HUES6 (cell line): ENCODE measurements at regions not wholly inside any gene's neighbourhood (a gene's known extent, or its start where the extent isn't known, plus 50 kb on each side); places are given as distances from the start of the nearest gene placed in this dataset.
"Not testable (repeated sequence)": the region's sequence is repeated elsewhere in the genome, so short reads cannot be mapped to it uniquely, and the experiment has no call there.

Source experiments
- H3K27ac ChIP-seq: 2 replicates; pipeline ENCODE4 v1.7.0; 2013; ENCODE audit warnings: low read depth, mild to moderate bottlenecking, low read length, inconsistent platforms
- H3K27me3 ChIP-seq: 2 replicates; pipeline ENCODE4 v1.6.1; 2013; ENCODE audit warnings: low read length; ENCODE audit not compliant: control insufficient read depth, insufficient read depth
- H3K36me3 ChIP-seq: 2 replicates; pipeline ENCODE4 v1.6.1; 2013; ENCODE audit warnings: low read length; ENCODE audit not compliant: control insufficient read depth, insufficient read depth
- H3K4me1 ChIP-seq: 2 replicates; pipeline ENCODE4 v1.6.1; 2013; ENCODE audit warnings: low read length; ENCODE audit not compliant: control insufficient read depth, insufficient read depth
- H3K4me3 ChIP-seq: 2 replicates; pipeline ENCODE4 v1.5.1; 2013; ENCODE audit warnings: low read depth, low read length
- H3K9ac ChIP-seq: one replicate; pipeline ENCODE4 v1.6.1; 2013; ENCODE audit warnings: mild to moderate bottlenecking, low read length
- H3K9me3 ChIP-seq: 2 replicates; pipeline ENCODE4 v1.6.1; 2013; ENCODE audit warnings: low read depth, low read length; ENCODE audit not compliant: control insufficient read depth, insufficient read depth

DNA sequence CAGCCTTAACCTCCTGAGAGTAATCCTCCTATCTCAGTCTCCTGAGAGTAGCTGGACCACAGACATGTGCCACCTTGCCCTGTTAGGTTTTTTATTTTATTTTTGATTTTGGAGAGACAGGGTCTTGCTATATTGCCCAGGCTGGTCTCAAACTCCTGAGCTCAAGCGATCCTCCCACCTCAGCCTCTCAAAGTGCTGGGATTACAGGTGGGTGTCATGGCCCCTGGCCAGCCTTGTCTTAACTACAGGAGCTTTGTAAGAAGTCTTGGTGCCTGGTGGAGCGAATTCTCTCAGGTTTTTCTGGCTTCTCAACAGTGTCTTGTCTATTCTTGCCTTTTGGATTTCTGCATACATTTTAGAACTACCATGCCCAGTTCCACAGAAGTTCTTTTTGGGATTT lies 546.4 kb downstream of the TBC1D22A start:
- no peak overlapping the region for H3K4me3 ChIP-seq
- H3K9me3 ChIP-seq: peaks cover 51% of the 10 kb centered on the region; the same call in 1 of the 2 replicates
- H3K4me1 ChIP-seq: no peaks in the 10 kb centered on the region
- no peaks in the 10 kb centered on the region for H3K36me3 ChIP-seq
- no peaks in the 10 kb centered on the region for H3K27me3 ChIP-seq
- H3K9ac ChIP-seq: no peak overlapping the region
- H3K27ac ChIP-seq: no peak overlapping the region

DNA sequence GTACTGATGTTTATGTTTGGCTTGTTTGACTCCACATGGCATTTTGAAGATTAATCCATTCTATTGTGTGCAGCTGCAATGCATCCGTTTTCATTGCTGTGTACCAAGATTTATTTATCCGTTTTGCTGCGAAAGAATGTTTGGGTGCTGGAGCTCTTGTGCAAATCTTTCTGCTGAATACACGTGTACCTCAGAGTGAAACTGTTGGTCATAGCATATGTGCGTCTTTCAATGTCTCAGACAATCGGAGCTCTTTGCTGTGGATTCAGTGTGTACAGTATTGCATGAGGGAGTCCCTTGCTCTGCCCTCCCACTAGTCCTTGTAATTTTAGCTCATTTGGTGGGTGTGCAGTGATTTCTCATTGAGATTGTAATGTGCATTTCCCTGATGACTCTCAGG lies 545.4 kb downstream of the TBC1D22A start:
- H3K27me3 ChIP-seq: no peaks in the 10 kb centered on the region
- H3K27ac ChIP-seq: no peak overlapping the region
- no peak overlapping the region for H3K4me3 ChIP-seq
- H3K9ac ChIP-seq: no peak overlapping the region
- H3K9me3 ChIP-seq: peaks cover 60% of the 10 kb centered on the region; the same call in 1 of the 2 replicates
- H3K4me1 ChIP-seq: no peaks in the 10 kb centered on the region
- H3K36me3 ChIP-seq: no peaks in the 10 kb centered on the region

DNA sequence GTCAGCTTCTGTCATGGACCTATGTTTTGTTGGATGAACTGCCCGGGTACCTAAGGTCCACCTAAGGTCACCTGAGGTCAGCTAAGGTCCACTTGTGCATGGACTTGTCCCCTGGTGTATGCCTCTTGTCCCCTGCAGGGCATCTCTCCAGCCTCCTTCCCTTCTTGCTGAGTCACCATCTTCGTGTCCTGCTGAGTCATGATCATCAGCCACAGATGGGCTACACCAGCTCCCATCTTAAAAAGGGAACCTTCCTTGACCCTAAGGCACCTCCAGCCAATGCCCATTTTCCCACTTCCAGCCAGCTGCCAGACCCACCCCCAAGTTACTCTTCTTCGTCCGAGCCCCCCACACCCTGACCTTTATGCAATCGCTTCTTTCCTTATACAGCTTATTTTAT lies 544.9 kb downstream of the TBC1D22A start:
- H3K4me1 ChIP-seq: no peaks in the 10 kb centered on the region
- H3K9me3 ChIP-seq: peaks cover 65% of the 10 kb centered on the region; the same call in 1 of the 2 replicates
- H3K36me3 ChIP-seq: no peaks in the 10 kb centered on the region
- no peaks in the 10 kb centered on the region for H3K27me3 ChIP-seq
- no peak overlapping the region for H3K4me3 ChIP-seq
- no peak overlapping the region for H3K9ac ChIP-seq
- H3K27ac ChIP-seq: no peak overlapping the region

DNA sequence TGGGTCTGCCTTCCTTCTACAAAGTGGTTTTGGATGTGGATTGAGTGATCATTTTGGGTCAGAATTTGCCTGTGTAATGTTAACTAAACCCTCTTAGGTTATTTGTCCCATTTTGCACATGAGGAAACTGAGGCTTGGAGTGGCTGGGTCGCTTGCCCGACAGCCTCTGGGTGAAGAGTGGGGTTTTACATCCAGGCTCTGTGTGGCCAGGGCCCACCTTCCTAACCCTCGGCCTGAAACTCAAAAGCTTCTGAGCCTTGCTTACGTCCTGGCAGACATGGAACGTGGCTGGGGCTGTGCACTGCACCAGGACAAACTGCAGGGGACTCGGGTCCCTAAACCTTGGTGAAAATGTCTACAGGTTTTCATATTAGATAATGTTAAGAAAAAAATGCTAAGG lies 542.4 kb downstream of the TBC1D22A start:
- H3K27me3 ChIP-seq: no peaks in the 10 kb centered on the region
- no peaks in the 10 kb centered on the region for H3K36me3 ChIP-seq
- H3K9ac ChIP-seq: no peak overlapping the region
- H3K9me3 ChIP-seq: peaks cover 73% of the 10 kb centered on the region; the same call in 1 of the 2 replicates
- H3K4me3 ChIP-seq: no peak overlapping the region
- H3K4me1 ChIP-seq: no peaks in the 10 kb centered on the region
- H3K27ac ChIP-seq: no peak overlapping the region

DNA sequence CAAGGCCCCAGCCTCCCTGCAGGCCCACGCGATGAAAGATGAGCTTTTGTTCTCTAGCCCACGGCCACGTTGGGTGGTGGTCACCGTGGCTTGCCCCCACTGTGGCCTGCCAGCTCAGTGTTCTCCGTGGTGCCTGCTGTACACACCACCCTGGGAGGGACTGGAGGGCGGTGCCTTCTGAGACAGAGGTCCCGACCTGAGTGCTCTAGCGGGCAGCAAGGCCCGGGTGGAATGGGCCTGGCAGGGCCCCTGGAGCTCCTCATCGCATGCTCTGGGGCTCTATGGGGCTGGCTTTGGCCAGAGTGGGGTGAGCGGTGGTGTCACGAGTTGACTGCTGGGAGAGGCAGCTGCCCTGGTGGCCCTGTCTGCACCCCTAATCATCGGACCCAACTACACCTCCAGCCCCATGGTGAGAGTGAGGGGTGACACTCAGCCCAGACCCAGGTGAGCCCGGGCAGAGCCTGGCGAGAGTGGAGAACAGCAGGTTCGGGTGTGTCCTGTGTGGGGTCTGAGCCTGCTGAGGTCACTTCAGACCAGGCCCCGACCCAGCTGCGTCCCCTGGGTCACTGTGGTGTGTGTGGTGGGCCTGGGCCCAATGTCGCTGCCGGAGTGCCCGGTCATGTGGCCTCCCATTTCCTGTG lies 541.9 kb downstream of the TBC1D22A start:
- Histone ChIP-seq H3K4me3 (no peak overlapping the region), H3K27ac (no peak overlapping the region), H3K36me3 (no peaks in the 10 kb centered on the region), H3K27me3 (no peaks in the 10 kb centered on the region), H3K4me1 (no peaks in the 10 kb centered on the region), H3K9ac (no peak overlapping the region), H3K9me3 (peaks cover 73% of the 10 kb centered on the region; the same call in 1 of the 2 replicates)

DNA sequence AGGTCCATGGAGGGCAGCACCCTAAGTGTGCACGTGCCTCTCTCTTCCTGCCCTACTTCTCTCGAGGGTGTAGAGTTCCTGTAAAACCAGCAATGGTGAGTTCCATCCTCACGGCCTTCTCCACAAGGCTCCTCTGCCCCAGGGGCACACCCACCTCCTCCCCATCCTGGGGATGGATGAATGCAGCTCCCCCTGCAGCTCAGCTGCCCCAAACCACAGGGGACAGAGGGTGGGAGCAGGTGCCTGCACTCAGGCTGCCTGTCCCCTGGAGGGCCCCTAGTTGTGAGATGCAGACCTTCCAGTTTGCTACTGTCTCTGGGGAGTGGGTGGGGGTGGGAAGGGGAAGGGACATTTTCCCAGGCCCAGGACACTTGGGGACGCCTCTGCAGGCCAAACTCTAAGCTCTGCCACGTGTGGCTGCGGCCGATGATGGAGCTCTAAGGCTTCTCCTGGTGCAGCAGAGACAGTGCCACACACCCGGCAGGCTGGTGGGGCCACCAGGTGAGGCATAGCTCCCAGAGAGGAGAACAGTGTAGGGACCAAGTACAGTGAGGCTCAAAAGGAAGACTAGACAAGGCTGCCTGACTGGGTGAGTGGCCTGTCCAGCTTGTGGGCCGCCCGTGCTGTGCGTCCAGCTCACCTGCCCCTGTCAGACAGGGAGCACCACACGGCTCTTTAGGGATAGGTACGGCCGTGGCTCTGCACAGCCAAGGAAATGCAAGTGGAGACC lies 540.9 kb downstream of the TBC1D22A start:
- H3K9ac ChIP-seq: no peak overlapping the region
- H3K4me3 ChIP-seq: no peak overlapping the region
- no peaks in the 10 kb centered on the region for H3K27me3 ChIP-seq
- no peak overlapping the region for H3K27ac ChIP-seq
- peaks cover 78% of the 10 kb centered on the region; the same call in 1 of the 2 replicates for H3K9me3 ChIP-seq
- H3K4me1 ChIP-seq: no peaks in the 10 kb centered on the region
- H3K36me3 ChIP-seq: no peaks in the 10 kb centered on the region

DNA sequence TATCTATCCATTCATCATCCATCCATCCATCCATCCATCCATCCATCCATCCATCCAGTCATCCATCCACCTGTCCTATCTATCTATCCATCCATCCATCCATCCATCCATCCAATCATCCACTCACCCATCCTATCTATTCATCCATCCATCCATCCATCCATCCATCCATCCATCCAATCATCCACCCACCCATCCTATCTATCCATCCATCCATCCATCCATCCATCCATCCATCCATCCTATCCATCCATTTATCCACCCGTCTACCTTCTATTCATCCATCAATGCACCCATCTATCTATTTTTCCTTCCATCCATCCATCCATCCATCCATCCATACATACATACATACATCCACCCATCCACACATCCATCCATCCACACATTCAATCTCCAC lies 540.1 kb downstream of the TBC1D22A start:
- not testable (repeated sequence) for H3K27ac ChIP-seq, H3K27me3 ChIP-seq, H3K4me3 ChIP-seq, H3K4me1 ChIP-seq, H3K9ac ChIP-seq, H3K36me3 ChIP-seq
- H3K9me3 ChIP-seq: peaks cover 80% of the 10 kb centered on the region; the same call in 1 of the 2 replicates

DNA sequence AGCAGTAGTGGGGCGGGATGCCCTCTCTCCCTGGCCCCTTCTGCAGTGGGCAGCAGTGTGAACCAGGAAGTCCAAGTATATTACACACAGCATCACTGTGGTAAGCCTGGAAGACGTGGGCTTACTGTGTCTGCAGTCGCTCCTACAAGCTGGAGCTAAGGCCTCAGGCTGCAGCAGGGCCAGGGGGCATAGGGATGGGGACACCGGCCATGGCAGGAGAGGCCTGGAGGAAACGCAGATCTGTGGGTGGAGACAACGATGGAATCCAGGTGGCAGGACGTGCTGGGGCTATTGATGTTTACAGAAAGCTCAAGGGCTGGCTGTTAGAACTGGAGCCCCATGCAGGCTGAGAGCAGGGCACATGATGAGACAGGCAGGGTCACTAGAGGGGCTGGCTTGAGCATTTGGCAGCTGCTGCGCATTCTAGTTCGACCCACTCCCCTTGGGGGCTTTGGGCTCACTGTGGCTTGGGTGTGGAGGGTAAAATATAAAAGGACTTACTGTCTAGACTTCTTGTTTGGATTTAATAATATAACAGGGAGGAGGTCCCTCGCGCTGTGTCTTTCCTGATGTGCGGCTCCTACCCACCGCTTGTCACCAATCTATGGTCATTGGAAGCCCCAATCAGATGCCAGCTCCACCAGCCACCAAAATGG lies 539.5 kb downstream of the TBC1D22A start:
- Histone ChIP-seq H3K36me3 (no peaks in the 10 kb centered on the region), H3K9ac (no peak overlapping the region), H3K9me3 (peaks cover 81% of the 10 kb centered on the region; the same call in 1 of the 2 replicates), H3K27ac (no peak overlapping the region), H3K4me3 (no peak overlapping the region), H3K27me3 (no peaks in the 10 kb centered on the region), H3K4me1 (no peaks in the 10 kb centered on the region)

DNA sequence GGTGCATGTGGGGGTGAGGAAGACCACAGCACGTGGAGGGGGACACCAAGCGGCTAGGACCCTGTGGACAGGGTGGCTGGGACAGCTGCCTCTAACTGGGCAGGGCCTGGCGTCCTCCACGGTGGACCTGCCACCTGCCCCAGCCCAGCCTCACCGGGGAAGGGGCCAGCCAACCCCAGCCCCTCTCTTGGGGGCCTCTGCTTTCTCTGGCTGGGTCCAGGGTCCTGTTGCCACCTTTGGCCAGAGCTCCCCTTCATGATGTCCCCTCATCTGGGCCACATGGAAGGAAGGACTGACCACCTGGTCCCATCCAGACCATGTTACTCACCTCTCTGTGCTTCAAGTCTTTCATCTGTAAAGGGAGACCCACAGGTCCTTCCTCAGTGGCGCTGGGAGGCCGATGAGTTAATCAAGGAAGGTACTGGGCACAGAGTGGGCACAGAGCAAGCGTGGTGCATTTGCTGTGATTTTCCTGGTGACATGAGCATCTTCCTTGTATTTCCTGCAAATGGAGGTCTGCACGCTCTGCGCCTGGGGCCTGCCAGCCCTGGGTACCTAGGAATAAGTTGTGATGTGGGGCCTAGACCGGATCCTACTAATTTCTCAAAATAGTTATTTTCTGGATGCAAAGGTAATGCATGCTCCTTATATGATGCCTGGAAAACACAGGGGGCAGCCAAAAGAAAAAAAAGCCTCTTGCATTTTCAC lies 538.4 kb downstream of the TBC1D22A start:
- H3K9ac ChIP-seq: no peak overlapping the region
- H3K4me1 ChIP-seq: no peaks in the 10 kb centered on the region
- no peaks in the 10 kb centered on the region for H3K27me3 ChIP-seq
- no peak overlapping the region for H3K27ac ChIP-seq
- H3K4me3 ChIP-seq: no peak overlapping the region
- peaks cover 83% of the 10 kb centered on the region; the same call in 1 of the 2 replicates for H3K9me3 ChIP-seq
- no peaks in the 10 kb centered on the region for H3K36me3 ChIP-seq

DNA sequence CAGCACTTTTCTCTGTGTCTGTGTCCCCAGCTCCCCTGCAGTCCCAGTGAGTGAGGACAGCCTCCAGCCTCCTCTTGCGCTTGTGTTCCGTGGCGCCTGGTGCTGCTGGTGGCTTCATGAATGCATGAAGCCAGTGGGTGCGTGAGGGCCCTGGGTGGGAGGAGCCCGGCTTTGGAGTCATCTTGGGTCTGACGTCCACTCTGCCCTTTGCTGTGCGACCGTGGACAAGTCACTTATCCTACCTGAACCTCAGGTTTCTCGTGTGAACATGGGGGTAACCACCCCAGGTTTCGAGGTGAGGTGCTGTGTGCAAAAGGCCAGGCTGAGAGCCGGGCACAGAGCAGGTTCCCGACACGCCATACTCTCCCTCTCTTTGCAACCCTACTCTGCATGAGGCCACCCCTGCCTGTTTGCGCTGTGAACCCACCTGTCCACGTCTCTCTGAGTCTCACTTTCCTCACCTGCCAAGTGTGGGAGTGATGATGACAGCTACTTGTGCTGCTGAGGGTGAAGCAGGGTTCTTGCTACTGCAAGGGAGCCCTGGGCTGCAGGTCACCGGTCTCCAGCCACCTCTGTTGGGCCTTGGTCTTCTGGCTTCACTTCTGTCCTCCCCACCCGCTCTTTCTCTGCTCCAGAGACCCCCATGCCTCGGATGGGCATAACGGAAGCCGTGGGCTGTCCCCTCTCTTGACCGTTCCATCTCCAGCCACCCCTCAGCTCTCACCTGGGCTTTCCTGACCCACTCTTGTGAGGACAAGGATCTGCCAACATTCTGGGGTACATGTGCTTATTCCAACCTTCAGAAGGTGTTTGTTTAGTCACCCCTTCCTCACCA lies 537.6 kb downstream of the TBC1D22A start:
- H3K9ac ChIP-seq: no peak overlapping the region
- no peaks in the 10 kb centered on the region for H3K36me3 ChIP-seq
- H3K9me3 ChIP-seq: peaks cover 89% of the 10 kb centered on the region; the same call in 1 of the 2 replicates
- no peak overlapping the region for H3K4me3 ChIP-seq
- H3K4me1 ChIP-seq: no peaks in the 10 kb centered on the region
- H3K27ac ChIP-seq: no peak overlapping the region
- H3K27me3 ChIP-seq: no peaks in the 10 kb centered on the region
